A549 (cell line): ENCODE measurements at regions not wholly inside any gene's neighbourhood (a gene's known extent, or its start where the extent isn't known, plus 50 kb on each side); places are given as distances from the start of the nearest gene placed in this dataset.

ENCODE experiments used
- ATAC-seq, 2 experiments: fragments of 200-7000 bp in 1 of 2; fragments of >200 bp in 1 of 2; cut with Nextera tagmentation in 1 of 2; cut with Tn5 transposase in 1 of 2; 3 replicates each; pipeline versions ENCODE4 v1.8.0 to v1.9.1; 2018 to 2020; ENCODE audit warnings: mild to moderate bottlenecking in 1 of 2, moderate library complexity in 1 of 2
- CTCF ChIA-PET: fragments of 300-600 bp; sonication (Branson Sonifier 250); formaldehyde crosslinking; extraction: SDS; loops from one replicate; lab custom pipeline; 2021; ENCODE audit warnings: antibody characterized with exemption, inconsistent platforms; lab: Yijun Ruan, JAX
- POLR2A ChIA-PET: fragments of 350-600 bp; formaldehyde crosslinking; extraction: SDS; loops from one replicate; lab custom pipeline; 2021; ENCODE audit warnings: antibody characterized with exemption, inconsistent platforms; lab: Yijun Ruan, JAX
- DNase-seq, 2 experiments: peaks; one replicate each; pipeline versions ENCODE4 v3.0.0 to v3.0.0-alpha.2; 2011 to 2016; ENCODE audit warnings: low read depth in 1 of 2, low spot score in 1 of 2
- FAIRE-seq: peaks from 2 replicates; lab custom pipeline; 2011; peaks lifted over from hg19 to GRCh38; lab: Jason Lieb, UNC
- H3K27ac ChIP-seq, 2 experiments: fragments of >200 bp; sonication (Bioruptor Twin); formaldehyde crosslinking; 3 replicates each; pipeline ENCODE4 v1.5.1; 2016 to 2017
- H3K4me1 ChIP-seq: fragments of >200 bp; sonication (Bioruptor Twin); formaldehyde crosslinking; 3 replicates; pipeline ENCODE4 v1.6.1; 2016
- H3K4me2 ChIP-seq: fragments of >200 bp; sonication (Bioruptor Twin); formaldehyde crosslinking; 3 replicates; pipeline ENCODE4 v1.6.1; 2016
- H3K4me3 ChIP-seq: fragments of >200 bp; sonication (Bioruptor Twin); formaldehyde crosslinking; 3 replicates; pipeline ENCODE4 v1.5.1; 2016
- H3K9me3 ChIP-seq: fragments of >200 bp; sonication (Bioruptor Twin); formaldehyde crosslinking; 3 replicates; pipeline ENCODE4 v1.6.1; 2016
- ATOH8 ChIP-seq: fragments of 250-450 bp; sonication (Bioruptor Pico); IDR thresholded peaks from 2 replicates; pipeline ENCODE4 v1.5.0; 2020; ENCODE audit warnings: low read depth, mild to moderate bottlenecking, moderate library complexity
- CHD2 ChIP-seq: fragments of 150-350 bp; IDR thresholded peaks from 2 replicates; pipeline ENCODE4 v1.6.1; 2014; ENCODE audit warnings: low read length; ENCODE audit not compliant: partially characterized antibody
- CHD4 ChIP-seq: fragments of 200-600 bp; sonication (generic); IDR thresholded peaks from 2 replicates; pipeline ENCODE4 v1.6.1; 2016; ENCODE audit warnings: antibody characterized with exemption, mild to moderate bottlenecking, borderline replicate concordance
- EHMT2 ChIP-seq: fragments of 200-600 bp; sonication (generic); IDR thresholded peaks from 2 replicates; pipeline ENCODE4 v1.6.1; 2016; ENCODE audit warnings: antibody characterized with exemption, low read depth, mild to moderate bottlenecking, moderate library complexity
- ELK1 ChIP-seq: fragments of 150-350 bp; IDR thresholded peaks from 2 replicates; pipeline ENCODE4 v1.6.1; 2014; ENCODE audit warnings: low read depth, mild to moderate bottlenecking, low read length
- ESRRA ChIP-seq: fragments of 150-350 bp; IDR thresholded peaks from 2 replicates; pipeline ENCODE4 v1.6.1; 2014; ENCODE audit warnings: mild to moderate bottlenecking, low read length, borderline replicate concordance
- FOSL2 ChIP-seq, 2 experiments: fragments of 450-650 bp in 1 of 2; fragments of >200 bp in 1 of 2; sonication (Bioruptor Twin) in 1 of 2; formaldehyde crosslinking; IDR thresholded peaks; 2 replicates each; pipeline versions ENCODE4 v1.5.0 to v1.6.1; 2016 to 2020; ENCODE audit warnings: mild to moderate bottlenecking in 1 of 2, moderate library complexity in 1 of 2
- FOXS1 ChIP-seq: fragments of 250-450 bp; sonication (Bioruptor Pico); IDR thresholded peaks from 2 replicates; pipeline ENCODE4 v1.5.0; 2020; ENCODE audit warnings: mild to moderate bottlenecking, moderate library complexity
- GATA3 ChIP-seq: IDR thresholded peaks from 2 replicates; pipeline ENCODE4 v1.6.1; 2012; ENCODE audit warnings: borderline replicate concordance
- HDAC2 ChIP-seq: fragments of 200-600 bp; sonication (generic); IDR thresholded peaks from 2 replicates; pipeline ENCODE4 v1.6.1; 2016
- HES2 ChIP-seq: fragments of >200 bp; sonication (Bioruptor Twin); formaldehyde crosslinking; IDR thresholded peaks from 2 replicates; pipeline ENCODE4 v1.6.1; 2016
- HOXA7 ChIP-seq: fragments of 250-450 bp; sonication (Bioruptor Pico); IDR thresholded peaks from 2 replicates; pipeline ENCODE4 v1.5.0; 2020; ENCODE audit warnings: mild to moderate bottlenecking, moderate library complexity
- HOXB13 ChIP-seq: fragments of 250-450 bp; sonication (Bioruptor Pico); IDR thresholded peaks from 2 replicates; pipeline ENCODE4 v1.5.0; 2020; ENCODE audit warnings: low read depth, mild to moderate bottlenecking, moderate library complexity
- HOXB5 ChIP-seq: fragments of 250-450 bp; sonication (Bioruptor Pico); IDR thresholded peaks from 2 replicates; pipeline ENCODE4 v1.5.0; 2020; ENCODE audit warnings: mild to moderate bottlenecking, moderate library complexity
- KDM1A ChIP-seq: fragments of 200-600 bp; sonication (generic); IDR thresholded peaks from 2 replicates; pipeline ENCODE4 v1.6.1; 2016; ENCODE audit warnings: low read depth, mild to moderate bottlenecking
- MAFK ChIP-seq: fragments of 450-650 bp; IDR thresholded peaks from 2 replicates; pipeline ENCODE4 v1.6.1; 2014; ENCODE audit not compliant: partially characterized antibody
- NFE2L2 ChIP-seq: fragments of 150-350 bp; conservative IDR thresholded peaks from 2 replicates; pipeline ENCODE4 v1.6.1; 2014; ENCODE audit warnings: low read length
- NPAS2 ChIP-seq: fragments of 250-450 bp; sonication (Bioruptor Pico); IDR thresholded peaks from 2 replicates; pipeline ENCODE4 v1.8.0; 2022; ENCODE audit warnings: mild to moderate bottlenecking, moderate library complexity, borderline replicate concordance
- POLR2A ChIP-seq: IDR thresholded peaks from 2 replicates; pipeline ENCODE4 v1.6.1; 2012; ENCODE audit warnings: mild to moderate bottlenecking, low read length
- POLR2AphosphoS2 ChIP-seq: conservative IDR thresholded peaks from 2 replicates; pipeline ENCODE4 v1.6.1; 2012; ENCODE audit warnings: low read length, improper control_type of control experiment, inconsistent platforms
- RFX5 ChIP-seq: fragments of 450-650 bp; IDR thresholded peaks from 2 replicates; pipeline ENCODE4 v1.7.1; 2014; ENCODE audit warnings: antibody characterized with exemption, mild to moderate bottlenecking, moderate library complexity
- RNF2 ChIP-seq: fragments of 200-600 bp; sonication (generic); IDR thresholded peaks from 2 replicates; pipeline ENCODE4 v1.6.1; 2016; ENCODE audit warnings: low read depth, mild to moderate bottlenecking, antibody characterized with exemption, moderate library complexity, borderline replicate concordance
- SMC3 ChIP-seq: fragments of >200 bp; sonication (Bioruptor Twin); formaldehyde crosslinking; IDR thresholded peaks from 3 replicates; pipeline ENCODE4 v1.6.1; 2018; ENCODE audit warnings: inconsistent platforms
- TFCP2L1 ChIP-seq: fragments of 250-450 bp; sonication (Bioruptor Pico); IDR thresholded peaks from 2 replicates; pipeline ENCODE4 v1.5.0; 2021; ENCODE audit warnings: mild to moderate bottlenecking
- ZC3H11A ChIP-seq: fragments of 450-650 bp; IDR thresholded peaks from 2 replicates; pipeline ENCODE4 v1.6.1; 2014; ENCODE audit warnings: antibody characterized with exemption, mild to moderate bottlenecking
- ZFP36 ChIP-seq: fragments of 450-650 bp; IDR thresholded peaks from 2 replicates; pipeline ENCODE4 v1.6.1; 2014; ENCODE audit warnings: borderline replicate concordance; ENCODE audit not compliant: partially characterized antibody
- ZSCAN20 ChIP-seq: fragments of 250-450 bp; sonication (Bioruptor Pico); IDR thresholded peaks from 2 replicates; pipeline ENCODE4 v1.8.0; 2022; ENCODE audit warnings: mild to moderate bottlenecking, moderate library complexity
- WGBS: methylation state at CpG from one replicate; pipeline ENCODE4 v1.1.6; 2017; ENCODE audit errors: missing lambda C conversion rate; 5-methylcytosine and 5-hydroxymethylcytosine counted together

- 64% methylated on average over 7 of the region's 7 CpGs for WGBS
- DNase-seq (no peak), ATAC-seq (no peak), FAIRE-seq (no peak)
- ChIA-PET POLR2A (no interaction called here), CTCF (interaction anchor here (1.2 kb wide), 1 partner anchor 11 kb away, joined by 4 read pairs; no protein-coding TSS in a partner anchor)
- Histone ChIP-seq H3K4me3 (no peak overlapping the region), H3K27ac (peak overlapping the region; percentile 6 to 48; a peak in 4 of 6 replicates), H3K4me2 (no peak overlapping the region), H3K4me1 (peaks cover 36% of the 10 kb centered on the region), H3K9me3 (peaks cover 37% of the 10 kb centered on the region)
- TF ChIP-seq FOXS1 (CRISPR knock-in tag) (no peak), FOSL2 (IDR thresholded peaks at IDR 0.05) (no peak), FOSL2 (CRISPR knock-in tag; IDR thresholded peaks at IDR 0.05) (0 out of 2 replicates have a peak, but pooled peaks have one; percentile 13)
Measured at GRCh38 chr2:150143087-150143536, 344.4 kb downstream of the RND3 start.

GRCh38 chr2:150142561-150142960 is 344.9 kb downstream of the RND3 start:
- no peak for TF ChIP-seq HOXB5 (CRISPR knock-in tag)
- peak; percentile 94 for TF ChIP-seq MAFK
- TF ChIP-seq NFE2L2 = peak; percentile 52; the same call in 1 of the 2 replicates
- TF ChIP-seq GATA3 = peak; percentile 54; the same call in 1 of the 2 replicates
- TF ChIP-seq FOSL2 (IDR thresholded peaks at IDR 0.05) = no peak
- peak; percentile 72 for TF ChIP-seq FOSL2 (CRISPR knock-in tag; IDR thresholded peaks at IDR 0.05)
- TF ChIP-seq POLR2A = no peak
- Histone ChIP-seq H3K4me3 (no peak overlapping the region), H3K27ac (peak overlapping the region; percentile 6 to 48; a peak in 3 of 6 replicates), H3K4me1 (peaks cover 39% of the 10 kb centered on the region), H3K4me2 (no peak overlapping the region), H3K9me3 (peaks cover 32% of the 10 kb centered on the region)
- no peak for FAIRE-seq
- ChIA-PET POLR2A (no interaction called here), CTCF (no interaction called here)
- ATAC-seq = peak; percentile 24 to 73; a peak in 3 of 6 replicates
- 94% methylated on average over 1 of the region's 1 CpG for WGBS
- DNase-seq = peak in 1 of 2 experiments; percentile 45

- 37% methylated on average over 4 of the region's 4 CpGs for WGBS
- FAIRE-seq (no peak), DNase-seq (no peak), ATAC-seq (no peak)
- Histone ChIP-seq H3K27ac (peak overlapping the region; percentile 44 to 54; a peak in 5 of 6 replicates), H3K4me2 (peak overlapping the region; percentile 29), H3K4me1 (peaks cover 43% of the 10 kb centered on the region), H3K4me3 (no peak overlapping the region), H3K9me3 (peaks cover 21% of the 10 kb centered on the region)
- ChIA-PET CTCF (no interaction called here), POLR2A (no interaction called here)
- TF ChIP-seq ZFP36 (no peak), HES2 (no peak), ESRRA (no peak), CHD4 (no peak), TFCP2L1 (CRISPR knock-in tag) (no peak), CHD2 (no peak), RNF2 (no peak), ZC3H11A (no peak), ZSCAN20 (CRISPR knock-in tag) (no peak), HOXA7 (CRISPR knock-in tag) (no peak)
Measured at GRCh38 chr2:150141226-150142001, 346.1 kb downstream of the RND3 start.

- Histone ChIP-seq H3K4me3 (no peak overlapping the region), H3K4me1 (peaks cover 49% of the 10 kb centered on the region), H3K27ac (peak overlapping the region; percentile 44 to 54; a peak in 5 of 6 replicates), H3K4me2 (peak overlapping the region; percentile 29; the same call in 2 of the 3 replicates), H3K9me3 (peaks cover 16% of the 10 kb centered on the region)
- DNase-seq (no peak), ATAC-seq (no peak), FAIRE-seq (no peak)
- WGBS = 79% methylated on average over 1 of the region's 1 CpG
- CTCF ChIA-PET = no interaction called here
- POLR2A ChIA-PET = interaction anchor here (0.7 kb wide), 1 partner anchor 60 kb away, joined by 3 read pairs; no protein-coding TSS in a partner anchor
- TF ChIP-seq EHMT2 (no peak), FOSL2 (IDR thresholded peaks at IDR 0.05) (no peak), FOSL2 (CRISPR knock-in tag; IDR thresholded peaks at IDR 0.05) (no peak), POLR2A (no peak), CHD4 (no peak), KDM1A (no peak), MAFK (no peak), RNF2 (no peak), NPAS2 (CRISPR knock-in tag) (no peak), RFX5 (no peak), ATOH8 (no peak), HDAC2 (no peak), POLR2AphosphoS2 (no peak), ELK1 (no peak), HOXB13 (no peak), SMC3 (no peak)
Measured at GRCh38 chr2:150140777-150141176, 346.7 kb downstream of the RND3 start.
